HepG2 (cell line): ENCODE measurements at regions not wholly inside any gene's neighbourhood (a gene's known extent, or its start where the extent isn't known, plus 50 kb on each side); places are given as distances from the start of the nearest gene placed in this dataset.

ENCODE experiments used
- CCDC6 ChIP-seq: sonication (generic); formaldehyde crosslinking; IDR thresholded peaks from 2 replicates; pipeline ENCODE4 v1.8.1; 2022; ENCODE audit warnings: mild to moderate bottlenecking, missing genetic modification reagents, moderate library complexity
- IRF2 ChIP-seq: IDR thresholded peaks from 2 replicates; pipeline ENCODE4 v1.6.1; 2018; ENCODE audit warnings: missing genetic modification reagents, missing compliant biosample characterization
- ISL2 ChIP-seq: sonication (generic); formaldehyde crosslinking; IDR thresholded peaks from 2 replicates; pipeline ENCODE4 v1.5.0; 2020; ENCODE audit warnings: missing genetic modification reagents
- JARID2 ChIP-seq: sonication (generic); formaldehyde crosslinking; IDR thresholded peaks from 2 replicates; pipeline ENCODE4 v1.8.1; 2023; ENCODE audit warnings: missing genetic modification reagents, inconsistent platforms; ENCODE audit not compliant: insufficient replicate concordance
- MIER2 ChIP-seq: IDR thresholded peaks from 2 replicates; pipeline ENCODE4 v1.6.1; 2016; ENCODE audit warnings: missing biosample characterization, missing genetic modification reagents
- NKX3-1 ChIP-seq: sonication (generic); formaldehyde crosslinking; IDR thresholded peaks from 2 replicates; pipeline ENCODE4 v1.5.0; 2020; ENCODE audit warnings: missing genetic modification reagents
- SIN3B ChIP-seq: fragments of 150-350 bp; IDR thresholded peaks from 2 replicates; pipeline ENCODE4 v1.6.1; 2014; ENCODE audit warnings: low read length
- SOX5 ChIP-seq: IDR thresholded peaks from 2 replicates; pipeline ENCODE4 v1.6.1; 2016; ENCODE audit warnings: borderline replicate concordance
- TARDBP ChIP-seq: sonication (generic); formaldehyde crosslinking; IDR thresholded peaks from 2 replicates; pipeline ENCODE4 v1.8.0; 2022; ENCODE audit warnings: mild to moderate bottlenecking, missing genetic modification reagents
- ZBTB7B ChIP-seq: sonication (generic); formaldehyde crosslinking; IDR thresholded peaks from 2 replicates; pipeline ENCODE4 v1.4.0; 2020; ENCODE audit warnings: missing genetic modification reagents
- ZNF333 ChIP-seq: sonication (generic); formaldehyde crosslinking; IDR thresholded peaks from 2 replicates; pipeline ENCODE4 v1.4.0; 2020; ENCODE audit warnings: mild to moderate bottlenecking, missing genetic modification reagents, borderline replicate concordance
- TF ChIP-seq, protein P1 (sequence below), 2 experiments: fragments of 450-650 bp in 1 of 2; sonication (generic) in 1 of 2; formaldehyde crosslinking in 1 of 2; IDR thresholded peaks; 2 replicates each; pipeline versions ENCODE4 v1.6.1 to v1.8.0; 2016 to 2022; ENCODE audit warnings: antibody characterized with exemption in 1 of 2, mild to moderate bottlenecking in 1 of 2, missing genetic modification reagents in 1 of 2
- TF ChIP-seq, protein P2 (sequence below): IDR thresholded peaks from 2 replicates; pipeline ENCODE4 v1.6.1; 2012; ENCODE audit warnings: inconsistent platforms
- TF ChIP-seq, protein P3 (sequence below): sonication (generic); formaldehyde crosslinking; IDR thresholded peaks from 2 replicates; pipeline ENCODE4 v1.5.0; 2020; ENCODE audit warnings: missing genetic modification reagents
- TF ChIP-seq, protein P4 (sequence below): IDR thresholded peaks from 2 replicates; pipeline ENCODE4 v1.6.1; 2016; ENCODE audit warnings: missing compliant biosample characterization, missing genetic modification reagents, borderline replicate concordance

DNA sequence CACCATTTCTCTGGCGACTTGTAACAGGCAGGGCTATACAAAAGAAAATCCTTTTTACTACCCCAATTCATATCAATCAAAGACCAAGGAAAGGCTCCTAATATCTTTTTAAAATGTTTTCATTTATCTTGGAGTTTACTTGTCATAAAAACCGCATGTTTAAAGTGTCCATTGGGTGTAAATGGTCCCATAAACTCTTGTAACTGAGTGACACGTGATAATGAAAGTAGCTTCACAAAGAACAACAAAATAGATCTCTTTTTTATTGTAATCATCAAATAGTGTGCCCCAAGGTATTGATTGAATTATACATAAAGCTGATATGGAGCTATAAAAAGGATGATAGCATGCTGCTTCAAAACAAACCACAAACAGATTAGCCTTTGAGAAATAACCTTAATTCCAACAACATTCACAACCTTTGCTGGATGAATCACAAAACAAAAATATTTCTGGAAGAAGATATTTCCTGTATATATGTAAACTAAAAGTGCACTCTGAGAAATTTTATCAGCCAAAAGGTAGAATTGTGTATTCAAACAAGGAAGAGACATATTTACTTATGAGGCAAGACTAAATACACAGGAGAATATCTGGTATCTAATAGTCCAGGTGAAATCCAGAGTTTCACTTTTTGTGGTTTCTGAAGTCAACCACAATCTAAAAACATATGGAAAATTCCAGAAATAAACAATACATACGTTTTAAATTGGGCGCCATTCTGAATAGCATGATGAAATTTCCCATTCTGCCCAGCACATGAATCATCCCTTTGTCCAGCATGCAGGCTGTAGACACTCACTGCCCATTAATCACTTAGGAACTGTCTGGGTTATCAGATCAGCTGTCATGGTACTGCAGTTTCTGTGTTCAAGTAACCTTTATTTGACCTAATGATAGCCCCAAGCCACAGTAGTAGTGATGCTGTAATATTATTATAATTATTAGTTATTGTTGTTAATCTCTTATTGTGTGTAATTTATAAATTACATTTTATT is 237.5 kb downstream of the PIK3C3 start (continued):
- TF ChIP-seq, protein P1, sequence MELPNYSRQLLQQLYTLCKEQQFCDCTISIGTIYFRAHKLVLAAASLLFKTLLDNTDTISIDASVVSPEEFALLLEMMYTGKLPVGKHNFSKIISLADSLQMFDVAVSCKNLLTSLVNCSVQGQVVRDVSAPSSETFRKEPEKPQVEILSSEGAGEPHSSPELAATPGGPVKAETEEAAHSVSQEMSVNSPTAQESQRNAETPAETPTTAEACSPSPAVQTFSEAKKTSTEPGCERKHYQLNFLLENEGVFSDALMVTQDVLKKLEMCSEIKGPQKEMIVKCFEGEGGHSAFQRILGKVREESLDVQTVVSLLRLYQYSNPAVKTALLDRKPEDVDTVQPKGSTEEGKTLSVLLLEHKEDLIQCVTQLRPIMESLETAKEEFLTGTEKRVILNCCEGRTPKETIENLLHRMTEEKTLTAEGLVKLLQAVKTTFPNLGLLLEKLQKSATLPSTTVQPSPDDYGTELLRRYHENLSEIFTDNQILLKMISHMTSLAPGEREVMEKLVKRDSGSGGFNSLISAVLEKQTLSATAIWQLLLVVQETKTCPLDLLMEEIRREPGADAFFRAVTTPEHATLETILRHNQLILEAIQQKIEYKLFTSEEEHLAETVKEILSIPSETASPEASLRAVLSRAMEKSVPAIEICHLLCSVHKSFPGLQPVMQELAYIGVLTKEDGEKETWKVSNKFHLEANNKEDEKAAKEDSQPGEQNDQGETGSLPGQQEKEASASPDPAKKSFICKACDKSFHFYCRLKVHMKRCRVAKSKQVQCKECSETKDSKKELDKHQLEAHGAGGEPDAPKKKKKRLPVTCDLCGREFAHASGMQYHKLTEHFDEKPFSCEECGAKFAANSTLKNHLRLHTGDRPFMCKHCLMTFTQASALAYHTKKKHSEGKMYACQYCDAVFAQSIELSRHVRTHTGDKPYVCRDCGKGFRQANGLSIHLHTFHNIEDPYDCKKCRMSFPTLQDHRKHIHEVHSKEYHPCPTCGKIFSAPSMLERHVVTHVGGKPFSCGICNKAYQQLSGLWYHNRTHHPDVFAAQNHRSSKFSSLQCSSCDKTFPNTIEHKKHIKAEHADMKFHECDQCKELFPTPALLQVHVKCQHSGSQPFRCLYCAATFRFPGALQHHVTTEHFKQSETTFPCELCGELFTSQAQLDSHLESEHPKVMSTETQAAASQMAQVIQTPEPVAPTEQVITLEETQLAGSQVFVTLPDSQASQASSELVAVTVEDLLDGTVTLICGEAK (IDR thresholded peaks at IDR 0.05) = no peak
- TF ChIP-seq, protein P1 (CRISPR knock-in tag; IDR thresholded peaks at IDR 0.05) = no peak
- TF ChIP-seq NKX3-1 = no peak
- TF ChIP-seq ZNF333 = no peak
- TF ChIP-seq, protein P2, sequence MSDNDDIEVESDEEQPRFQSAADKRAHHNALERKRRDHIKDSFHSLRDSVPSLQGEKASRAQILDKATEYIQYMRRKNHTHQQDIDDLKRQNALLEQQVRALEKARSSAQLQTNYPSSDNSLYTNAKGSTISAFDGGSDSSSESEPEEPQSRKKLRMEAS = no peak
- no peak for TF ChIP-seq SIN3B
- 0 out of 2 replicates have a peak, but pooled peaks have one; percentile 37 for TF ChIP-seq ISL2 (CRISPR knock-in tag)
- TF ChIP-seq JARID2 (CRISPR knock-in tag) = no peak
- TF ChIP-seq MIER2 (CRISPR knock-in tag) = no peak
- TF ChIP-seq, protein P3, sequence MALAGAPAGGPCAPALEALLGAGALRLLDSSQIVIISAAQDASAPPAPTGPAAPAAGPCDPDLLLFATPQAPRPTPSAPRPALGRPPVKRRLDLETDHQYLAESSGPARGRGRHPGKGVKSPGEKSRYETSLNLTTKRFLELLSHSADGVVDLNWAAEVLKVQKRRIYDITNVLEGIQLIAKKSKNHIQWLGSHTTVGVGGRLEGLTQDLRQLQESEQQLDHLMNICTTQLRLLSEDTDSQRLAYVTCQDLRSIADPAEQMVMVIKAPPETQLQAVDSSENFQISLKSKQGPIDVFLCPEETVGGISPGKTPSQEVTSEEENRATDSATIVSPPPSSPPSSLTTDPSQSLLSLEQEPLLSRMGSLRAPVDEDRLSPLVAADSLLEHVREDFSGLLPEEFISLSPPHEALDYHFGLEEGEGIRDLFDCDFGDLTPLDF (CRISPR knock-in tag) = no peak
- no peak for TF ChIP-seq IRF2 (CRISPR knock-in tag)
- TF ChIP-seq ZBTB7B (CRISPR knock-in tag) = no peak
- no peak for TF ChIP-seq CCDC6 (CRISPR knock-in tag)
- TF ChIP-seq, protein P4, sequence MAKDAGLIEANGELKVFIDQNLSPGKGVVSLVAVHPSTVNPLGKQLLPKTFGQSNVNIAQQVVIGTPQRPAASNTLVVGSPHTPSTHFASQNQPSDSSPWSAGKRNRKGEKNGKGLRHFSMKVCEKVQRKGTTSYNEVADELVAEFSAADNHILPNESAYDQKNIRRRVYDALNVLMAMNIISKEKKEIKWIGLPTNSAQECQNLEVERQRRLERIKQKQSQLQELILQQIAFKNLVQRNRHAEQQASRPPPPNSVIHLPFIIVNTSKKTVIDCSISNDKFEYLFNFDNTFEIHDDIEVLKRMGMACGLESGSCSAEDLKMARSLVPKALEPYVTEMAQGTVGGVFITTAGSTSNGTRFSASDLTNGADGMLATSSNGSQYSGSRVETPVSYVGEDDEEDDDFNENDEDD (CRISPR knock-in tag) = peak; percentile 42; the same call in 1 of the 2 replicates
- TF ChIP-seq SOX5 (CRISPR knock-in tag) = peak; percentile 38; the same call in 1 of the 2 replicates
- no peak for TF ChIP-seq TARDBP (CRISPR knock-in tag)
